HepG2 (cell line): ENCODE measurements at regions not wholly inside any gene's neighbourhood (a gene's known extent, or its start where the extent isn't known, plus 50 kb on each side); places are given as distances from the start of the nearest gene placed in this dataset.

ENCODE experiments used
- ATAC-seq: fragments of 200-7000 bp; cut with Tn5 transposase; 3 replicates; pipeline ENCODE4 v1.9.1; 2020; ENCODE audit warnings: mild to moderate bottlenecking, moderate library complexity
- BruUV-seq: library from RNA; stranded (reverse); fragments of 400-500 nt; replicated peaks from 2 replicates; lab custom pipeline; 2021; lab: Mats Ljungman, UMichigan
- CTCF ChIA-PET: fragments of 300-600 bp; formaldehyde crosslinking; extraction: SDS; loops from one replicate; lab custom pipeline; 2021; ENCODE audit warnings: low total read pairs, inconsistent platforms, low intra/inter-chr PET ratio; lab: Yijun Ruan, JAX
- POLR2A ChIA-PET: fragments of 350-600 bp; sonication (Branson Sonifier 250); formaldehyde crosslinking; loops from one replicate; lab custom pipeline; 2020; ENCODE audit warnings: antibody characterized with exemption, inconsistent platforms; lab: Yijun Ruan, JAX
- DNase-seq: peaks from one replicate; pipeline ENCODE4 v3.0.0-alpha.2; 2015; ENCODE audit warnings: low spot score
- FAIRE-seq: peaks from 3 replicates; lab custom pipeline; 2011; peaks lifted over from hg19 to GRCh38; lab: Jason Lieb, UNC
- H2AFZ ChIP-seq: one replicate; pipeline ENCODE4 v1.6.1; 2011; ENCODE audit warnings: low read length, inconsistent platforms
- H3K27ac ChIP-seq: fragments of 300-600 bp; 3 replicates; pipeline ENCODE4 v1.8.0; 2011; ENCODE audit warnings: mixed run types, mild to moderate bottlenecking, mixed read lengths, low read length, inconsistent platforms; ENCODE audit not compliant: insufficient read depth; ENCODE audit errors: extremely low read length
- H3K27me3 ChIP-seq, 2 experiments: fragments of 200-600 bp in 1 of 2; 2 replicates in 1 of 2; 3 replicates in 1 of 2; pipeline versions ENCODE4 v1.6.0 to v1.8.0; 2011; ENCODE audit warnings: low read length in 2 of 2, mild to moderate bottlenecking in 2 of 2, moderate library complexity in 2 of 2, inconsistent platforms in 1 of 2; ENCODE audit not compliant: insufficient read depth in 2 of 2, control insufficient read depth in 1 of 2
- H3K36me3 ChIP-seq, 2 experiments: fragments of 200-600 bp in 1 of 2; replicated peaks in 1 of 2; 2 replicates in 1 of 2; 3 replicates in 1 of 2; pipeline versions ENCODE4 v1.5.1 to v1.8.0; 2011; ENCODE audit warnings: low read length in 2 of 2, inconsistent platforms in 1 of 2; ENCODE audit not compliant: insufficient read depth in 2 of 2, control insufficient read depth in 1 of 2
- H3K4me1 ChIP-seq: 2 replicates; pipeline ENCODE4 v1.5.1; 2012; ENCODE audit warnings: low read length, inconsistent platforms; ENCODE audit not compliant: insufficient read depth
- H3K4me2 ChIP-seq: 2 replicates; pipeline ENCODE4 v1.6.0; 2011; ENCODE audit warnings: low read depth, low read length, inconsistent platforms
- H3K4me3 ChIP-seq, 3 experiments: fragments of 200-600 bp in 1 of 3; sonication (generic), shearing (Covaris generic) in 1 of 3; replicated peaks in 1 of 3; 2 replicates each; pipeline ENCODE4 v1.5.1; 2011 to 2016; ENCODE audit warnings: low read length in 3 of 3, inconsistent platforms in 2 of 3, low read depth in 2 of 3, mild to moderate bottlenecking in 2 of 3, control low read depth in 1 of 3, mixed read lengths in 1 of 3; ENCODE audit not compliant: insufficient read depth in 1 of 3
- H3K79me2 ChIP-seq: one replicate; pipeline ENCODE4 v1.6.1; 2011; ENCODE audit warnings: low read length, inconsistent platforms; ENCODE audit not compliant: insufficient read depth
- H3K9ac ChIP-seq: 2 replicates; pipeline ENCODE4 v1.6.0; 2011; ENCODE audit warnings: mild to moderate bottlenecking, low read depth, low read length, inconsistent platforms; ENCODE audit not compliant: insufficient read depth
- H3K9me3 ChIP-seq: 2 replicates; pipeline ENCODE4 v1.5.1; 2012; ENCODE audit warnings: mild to moderate bottlenecking, low read length
- H4K20me1 ChIP-seq: 2 replicates; pipeline ENCODE4 v1.6.0; 2011; ENCODE audit warnings: inconsistent platforms, mild to moderate bottlenecking, low read length, moderate library complexity; ENCODE audit not compliant: insufficient read depth
- KLF12 ChIP-seq: sonication (generic); formaldehyde crosslinking; IDR thresholded peaks from 2 replicates; pipeline ENCODE4 v1.4.0; 2020; ENCODE audit warnings: missing genetic modification reagents, borderline replicate concordance
- REPIN1 ChIP-seq: sonication (generic); formaldehyde crosslinking; IDR thresholded peaks from 2 replicates; pipeline ENCODE4 v1.8.0; 2022; ENCODE audit warnings: missing genetic modification reagents, low read depth, mild to moderate bottlenecking, borderline replicate concordance
- RORA ChIP-seq: sonication (generic); formaldehyde crosslinking; IDR thresholded peaks from 2 replicates; pipeline ENCODE4 v1.5.0; 2020; ENCODE audit warnings: mild to moderate bottlenecking, missing genetic modification reagents, moderate library complexity
- SMC3 ChIP-seq: IDR thresholded peaks from 2 replicates; pipeline ENCODE4 v1.6.1; 2011; ENCODE audit warnings: low read length, improper control_type of control experiment
- SOX13 ChIP-seq, 3 experiments: fragments of 450-650 bp in 1 of 3; sonication (generic) in 1 of 3; formaldehyde crosslinking in 1 of 3; IDR thresholded peaks in 2 of 3; conservative IDR thresholded peaks in 1 of 3; 2 replicates each; pipeline versions ENCODE4 v1.5.0 to v1.6.1; 2016 to 2020; ENCODE audit warnings: antibody characterized with exemption in 1 of 3, mild to moderate bottlenecking in 1 of 3, missing compliant biosample characterization in 1 of 3, missing genetic modification reagents in 1 of 3, moderate library complexity in 1 of 3
- TRIM24 ChIP-seq: sonication (generic); formaldehyde crosslinking; IDR thresholded peaks from 2 replicates; pipeline ENCODE4 v1.8.0; 2022; ENCODE audit warnings: mild to moderate bottlenecking, missing genetic modification reagents
- ZNF484 ChIP-seq: sonication (generic); formaldehyde crosslinking; IDR thresholded peaks from 2 replicates; pipeline ENCODE4 v1.5.1; 2020; ENCODE audit warnings: mild to moderate bottlenecking, low read depth, missing genetic modification reagents, borderline replicate concordance
- ZNF564 ChIP-seq: sonication (generic); formaldehyde crosslinking; IDR thresholded peaks from 2 replicates; pipeline ENCODE4 v1.8.1; 2023; ENCODE audit warnings: mild to moderate bottlenecking, missing genetic modification reagents
- ZNF790 ChIP-seq: sonication (generic); formaldehyde crosslinking; IDR thresholded peaks from 2 replicates; pipeline ENCODE4 v1.8.0; 2022; ENCODE audit warnings: missing genetic modification reagents, mild to moderate bottlenecking, borderline replicate concordance
- WGBS: methylation state at CpG from one replicate; pipeline ENCODE4 v1.1.6; 2017; ENCODE audit warnings: low lambda C conversion rate; 5-methylcytosine and 5-hydroxymethylcytosine counted together
- in situ Hi-C: cut with HindIII; loops from 2 replicates; pipeline ENCODE4 v1.10.0; 2017; ENCODE audit warnings: low pct_unique_long_range_greater_than_20kb; ENCODE audit not compliant: extremely low pct_ligation_motif_present
- intact Hi-C: fragments of 100-400 bp; cut with micrococcal nuclease; formaldehyde crosslinking; loops from one replicate; pipeline ENCODE4 v1.10.0; 2022; ENCODE audit not compliant: unreplicated experiment
- TF ChIP-seq, protein P1 (sequence below): sonication (generic); formaldehyde crosslinking; IDR thresholded peaks from 2 replicates; pipeline ENCODE4 v1.5.1; 2020; ENCODE audit warnings: mild to moderate bottlenecking, missing genetic modification reagents, moderate library complexity

DNA sequence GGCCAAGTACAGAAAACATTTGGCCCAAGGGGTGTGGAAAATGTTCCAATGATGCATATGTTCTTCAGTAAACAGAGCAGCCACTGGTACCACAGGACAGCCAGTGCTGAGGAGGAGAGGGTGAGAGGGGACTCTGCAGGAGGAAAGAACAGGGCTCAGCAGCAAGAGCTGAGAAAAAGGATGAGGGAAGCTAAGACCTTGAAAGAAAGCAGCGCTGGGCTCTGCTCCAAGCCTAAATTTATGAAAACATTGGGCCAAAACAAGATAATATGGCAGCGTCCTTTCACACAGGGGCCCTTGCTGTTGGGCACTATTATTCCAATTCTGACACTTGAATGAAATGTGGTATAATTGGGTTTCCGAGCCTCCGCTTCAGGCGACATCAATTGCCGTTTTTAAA lies 939.0 kb upstream of the FANCL start:
- intact Hi-C loops (no loop called here), in situ Hi-C loops (loop anchor here (10.0 kb wide), 1 partner anchor 415 kb away; no protein-coding TSS in a partner anchor)
- Histone ChIP-seq H3K79me2 (no peaks in the 10 kb centered on the region), H3K4me3 (no peak overlapping the region), H3K4me1 (no peaks in the 10 kb centered on the region), H3K36me3 (no peaks in the 10 kb centered on the region), H3K27me3 (no peaks in the 10 kb centered on the region), H3K27ac (no peak overlapping the region), H2AFZ (no peak overlapping the region), H4K20me1 (no peaks in the 10 kb centered on the region), H3K9ac (no peak overlapping the region), H3K4me2 (no peak overlapping the region), H3K9me3 (no peaks in the 10 kb centered on the region)
- POLR2A ChIA-PET, result no interaction called here
- TF ChIP-seq RORA (no peak), SMC3 (no peak), ZNF790 (CRISPR knock-in tag) (no peak), TRIM24 (CRISPR knock-in tag) (no peak), ZNF564 (CRISPR knock-in tag) (no peak), ZNF484 (CRISPR knock-in tag) (no peak), KLF12 (CRISPR knock-in tag) (no peak), SOX13 (IDR thresholded peaks at IDR 0.05) (no peak), SOX13 (CRISPR knock-in tag; conservative IDR thresholded peaks at IDR 0.05 in 1 of 2, IDR thresholded peaks at IDR 0.05 in 1 of 2) (no peak), REPIN1 (CRISPR knock-in tag) (no peak)
- ATAC-seq, result no peak
- WGBS, result 26% methylated on average over 6 of the region's 6 CpGs
- no peak for DNase-seq
- CTCF ChIA-PET, result no interaction called here
- no peak for FAIRE-seq
- no TSS peak for BruUV-seq

DNA sequence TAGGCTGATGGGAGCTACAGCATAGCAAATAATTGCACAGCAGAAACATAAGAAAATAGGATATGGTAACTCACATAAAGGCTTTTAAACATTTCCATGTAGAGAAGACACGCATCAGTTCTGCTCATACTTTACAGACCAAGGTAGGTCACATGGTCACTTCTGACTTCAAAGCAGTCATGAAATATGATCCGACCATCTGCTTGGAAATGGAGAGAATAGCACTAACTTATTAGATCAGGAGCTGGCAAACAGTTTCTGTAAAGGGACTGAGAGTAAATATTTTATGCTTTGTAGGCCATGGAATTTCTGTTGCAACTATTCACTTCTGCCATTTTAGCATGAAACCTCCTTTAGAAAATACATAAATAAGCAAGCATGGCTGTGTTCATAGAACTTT lies 936.6 kb upstream of the FANCL start:
- Histone ChIP-seq H3K36me3 (no peaks in the 10 kb centered on the region), H3K9ac (no peak overlapping the region), H3K79me2 (no peaks in the 10 kb centered on the region), H4K20me1 (no peaks in the 10 kb centered on the region), H3K4me3 (no peak overlapping the region), H3K9me3 (no peaks in the 10 kb centered on the region), H3K4me1 (no peaks in the 10 kb centered on the region), H3K27ac (no peak overlapping the region), H3K27me3 (no peaks in the 10 kb centered on the region), H2AFZ (no peak overlapping the region), H3K4me2 (no peak overlapping the region)
- in situ Hi-C loops, result no loop called here
- no TSS peak for BruUV-seq
- no peak for DNase-seq
- 0% methylated on average over 2 of the region's 2 CpGs for WGBS
- ChIA-PET POLR2A (no interaction called here), CTCF (no interaction called here)
- intact Hi-C loops, result no loop called here
- TF ChIP-seq, protein P1, sequence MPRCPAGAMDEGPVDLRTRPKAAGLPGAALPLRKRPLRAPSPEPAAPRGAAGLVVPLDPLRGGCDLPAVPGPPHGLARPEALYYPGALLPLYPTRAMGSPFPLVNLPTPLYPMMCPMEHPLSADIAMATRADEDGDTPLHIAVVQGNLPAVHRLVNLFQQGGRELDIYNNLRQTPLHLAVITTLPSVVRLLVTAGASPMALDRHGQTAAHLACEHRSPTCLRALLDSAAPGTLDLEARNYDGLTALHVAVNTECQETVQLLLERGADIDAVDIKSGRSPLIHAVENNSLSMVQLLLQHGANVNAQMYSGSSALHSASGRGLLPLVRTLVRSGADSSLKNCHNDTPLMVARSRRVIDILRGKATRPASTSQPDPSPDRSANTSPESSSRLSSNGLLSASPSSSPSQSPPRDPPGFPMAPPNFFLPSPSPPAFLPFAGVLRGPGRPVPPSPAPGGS (CRISPR knock-in tag), result no peak
- no peak for FAIRE-seq
- ATAC-seq, result no peak
